ENCODE measurements at regions not wholly inside any gene's neighbourhood (a gene's known extent, or its start where the extent isn't known, plus 50 kb on each side); places are given as distances from the start of the nearest gene placed in this dataset.
A peak's percentile ranks its signal among the peaks of the same experiment; 100 is the strongest.

DNA sequence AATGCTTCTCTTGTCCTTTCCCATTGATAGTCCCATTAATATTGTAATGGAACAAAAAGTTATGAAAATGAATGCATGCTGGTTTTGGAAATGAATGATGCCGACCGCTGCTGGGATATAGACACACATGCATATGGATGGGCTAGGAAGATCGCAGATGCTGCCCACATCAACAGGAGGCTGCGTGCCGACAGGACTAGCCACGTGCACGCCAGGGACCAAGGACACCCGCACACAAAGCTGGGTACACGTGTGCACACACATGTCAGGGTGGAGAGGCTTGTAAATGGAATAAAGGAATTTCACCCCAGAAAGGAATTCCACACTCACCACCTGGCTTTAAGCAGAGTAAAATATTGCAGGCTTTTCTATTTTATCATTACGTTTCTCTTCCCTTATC lies 153.8 kb upstream of the VASH1 start:
- no peak for DNase-seq

GRCh38 chr14:76612654-76613053 lies 148.6 kb upstream of the VASH1 start:
- no peak for DNase-seq

DNA sequence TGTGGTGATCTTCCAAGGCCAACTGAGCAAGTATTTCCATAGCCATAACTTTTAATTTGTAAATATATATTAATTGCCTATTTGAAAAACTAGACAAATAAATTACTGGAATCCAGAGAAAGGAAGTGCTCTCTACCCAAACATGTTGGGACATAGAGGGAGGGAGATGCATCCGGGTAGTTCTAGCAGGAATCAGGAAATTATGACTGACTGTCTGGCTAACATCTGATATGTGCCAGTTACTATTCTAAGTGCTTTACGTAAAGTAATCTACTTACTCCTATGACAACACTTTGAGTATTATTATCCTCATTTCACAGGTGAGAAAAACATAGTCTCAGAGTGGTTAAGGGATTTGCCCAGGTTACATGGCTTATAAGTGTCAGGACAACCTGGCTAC lies 147.7 kb upstream of the VASH1 start:
- no peak for DNase-seq

- no peak for DNase-seq
These were observed 145.9 kb upstream of the VASH1 start for GRCh38 chr14:76615331-76615730.

- DNase-seq, result no peak
These were observed 143.8 kb upstream of the VASH1 start for GRCh38 chr14:76617440-76617839.

DNA sequence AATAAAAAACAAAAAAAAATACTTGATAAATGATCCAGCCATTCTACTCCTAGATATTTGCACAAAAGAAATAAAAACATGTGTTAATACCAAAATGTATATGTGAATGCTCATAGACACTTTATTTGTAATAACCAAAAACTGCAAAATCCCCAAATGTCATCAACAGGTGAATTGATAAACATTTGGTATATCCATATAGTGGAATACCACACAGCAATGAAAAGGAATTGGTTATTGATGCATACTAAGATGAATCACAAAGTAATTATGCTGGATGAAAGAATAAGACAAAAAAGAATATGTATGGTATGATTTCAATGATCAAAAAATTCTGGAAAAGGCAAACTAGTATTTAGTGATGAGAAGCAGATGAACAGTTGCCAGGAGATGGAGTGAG lies 124.7 kb upstream of the VASH1 start:
- DNase-seq, result no peak

DNA sequence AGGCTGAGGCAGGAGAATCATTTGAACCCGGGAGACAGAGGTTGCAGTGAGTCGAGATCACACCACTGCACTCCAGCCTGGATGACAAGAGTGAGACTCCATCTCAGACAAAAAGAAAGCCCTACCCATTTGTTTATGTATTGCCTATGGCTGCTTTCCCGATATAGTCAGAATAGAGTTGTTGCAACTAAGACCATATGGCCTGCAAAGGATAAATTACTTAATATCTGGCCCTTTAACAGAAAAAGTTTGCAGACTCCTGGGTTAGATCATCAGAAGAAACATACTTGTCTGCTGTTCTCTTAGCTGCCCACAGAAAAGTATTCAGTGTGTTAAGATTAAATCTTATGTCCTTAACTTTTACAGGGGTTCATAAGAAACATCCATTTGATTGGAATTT lies 122.4 kb upstream of the VASH1 start:
- no peak for DNase-seq

DNA sequence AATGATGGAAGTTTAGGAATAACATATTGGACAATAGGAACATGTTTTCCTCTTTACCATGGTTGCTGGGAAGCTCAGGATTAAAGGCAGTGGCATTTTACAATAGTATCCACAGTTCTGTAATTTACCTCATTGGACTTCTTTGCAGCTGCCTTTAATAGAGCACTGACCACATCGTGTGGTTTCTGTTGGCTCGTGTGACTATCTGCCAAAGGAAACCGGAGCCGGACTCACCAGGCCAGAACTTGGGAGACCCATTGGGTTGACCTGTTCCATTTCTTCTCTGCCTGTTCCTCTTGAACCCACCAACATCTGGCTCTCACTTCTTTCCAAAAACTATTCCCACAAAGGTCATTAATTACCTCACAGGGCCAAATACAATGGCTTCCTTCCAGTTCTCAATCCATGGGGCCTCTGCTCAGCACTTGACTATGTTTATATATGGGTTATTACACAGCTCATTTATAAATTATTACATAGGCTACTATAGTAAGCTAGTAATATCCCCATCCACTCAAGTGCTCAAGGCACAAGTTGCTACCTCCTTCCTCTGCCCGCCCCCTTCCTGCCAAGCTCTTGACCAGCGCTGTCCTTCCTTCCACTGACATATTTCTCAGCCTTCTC lies 121.5 kb upstream of the VASH1 start:
- no peak for DNase-seq

DNA sequence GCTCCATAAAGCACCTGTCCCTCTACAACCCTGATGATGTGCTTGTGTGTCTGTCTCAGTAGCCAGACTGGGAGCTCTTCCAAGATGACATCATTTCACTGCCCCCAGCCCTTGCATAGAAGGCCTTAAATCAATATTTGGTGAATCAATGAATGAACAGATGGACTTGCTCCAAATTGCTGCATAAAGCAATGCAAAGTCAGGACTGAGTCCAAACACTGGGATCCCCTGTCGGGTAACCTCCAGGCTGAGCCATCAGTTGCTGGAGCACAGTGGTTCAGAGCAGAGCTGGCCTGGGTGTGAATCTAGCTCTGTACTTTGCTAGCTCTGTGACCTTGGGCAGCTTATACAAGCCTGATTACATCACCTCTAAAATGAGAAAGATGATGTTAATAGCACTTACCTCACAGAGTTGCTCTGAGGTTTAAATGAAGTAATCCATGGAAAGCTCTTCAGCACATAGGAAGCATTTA lies 120.3 kb upstream of the VASH1 start:
- peak; percentile 28 for DNase-seq

GRCh38 chr14:76641541-76641940 lies 119.7 kb upstream of the VASH1 start:
- DNase-seq, result no peak

GRCh38 chr14:76643887-76644286 lies 117.4 kb upstream of the VASH1 start:
- no peak for DNase-seq

DNA sequence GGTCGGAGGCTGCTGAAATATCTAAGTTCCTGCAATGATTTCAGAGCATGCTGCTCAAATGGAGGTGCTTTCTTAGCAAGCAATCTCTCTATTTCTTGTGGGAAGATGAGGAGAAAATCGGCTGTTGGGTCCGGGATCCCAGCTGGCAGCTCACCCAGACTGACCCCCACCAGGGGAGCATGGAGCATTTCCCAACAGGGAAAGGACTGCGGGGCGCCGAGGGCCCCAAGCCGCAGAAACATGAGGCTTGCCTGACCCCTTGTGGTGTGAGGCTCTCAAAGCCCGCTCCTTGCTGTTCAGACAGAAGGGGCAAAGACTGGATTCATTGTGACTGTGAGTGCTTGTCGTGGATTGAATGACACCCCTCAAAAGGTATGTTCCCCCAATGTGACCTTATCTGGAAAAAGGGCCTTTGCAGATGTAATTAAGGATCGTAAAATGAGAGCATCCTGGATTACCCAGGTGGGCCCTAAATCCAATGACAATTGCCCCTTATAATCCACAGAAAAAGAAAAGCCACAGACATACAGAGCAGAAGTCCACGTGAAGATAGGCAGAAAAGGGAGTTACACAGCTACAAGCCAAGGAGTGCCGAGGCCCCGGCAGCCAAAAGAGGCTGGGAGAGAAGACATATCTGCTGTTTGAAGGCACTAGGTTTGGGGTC lies 116.3 kb upstream of the VASH1 start:
- DNase-seq, result peak; percentile 49

- peak; percentile 37 for DNase-seq
These were observed 113.5 kb upstream of the VASH1 start for GRCh38 chr14:76647697-76648298.

DNA sequence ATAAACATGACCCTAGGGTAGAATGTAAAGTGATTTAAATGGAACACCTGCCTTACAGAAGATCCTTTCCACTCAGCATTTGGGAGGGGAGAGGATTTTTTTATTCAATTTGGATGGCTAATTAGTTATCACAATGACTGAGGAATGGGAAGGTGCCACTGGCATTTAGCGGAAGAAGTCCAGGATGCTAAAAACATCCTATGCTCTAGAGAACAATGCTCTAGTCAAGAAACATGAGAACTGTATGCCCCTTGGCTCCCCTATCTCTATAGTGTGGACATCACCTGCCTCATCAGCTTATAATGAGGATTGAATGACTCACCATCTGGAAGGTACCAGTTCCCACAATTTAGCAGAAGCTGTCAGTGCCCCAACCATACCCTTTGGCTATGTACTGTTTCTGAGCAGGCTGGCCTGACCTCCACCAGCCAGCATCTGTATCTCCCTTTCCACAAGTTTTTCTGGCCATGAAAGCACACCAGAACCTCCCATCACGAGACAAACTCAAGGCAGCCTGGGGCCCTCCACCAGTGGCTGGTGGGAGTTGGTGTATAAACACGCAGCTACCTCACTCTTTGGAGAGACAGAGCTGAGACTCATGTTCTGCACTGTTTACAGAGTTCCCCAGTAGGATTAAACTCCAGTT lies 109.7 kb upstream of the VASH1 start:
- DNase-seq, result no peak

- DNase-seq, result no peak
These were observed 107.2 kb upstream of the VASH1 start for GRCh38 chr14:76653875-76654572.

DNA sequence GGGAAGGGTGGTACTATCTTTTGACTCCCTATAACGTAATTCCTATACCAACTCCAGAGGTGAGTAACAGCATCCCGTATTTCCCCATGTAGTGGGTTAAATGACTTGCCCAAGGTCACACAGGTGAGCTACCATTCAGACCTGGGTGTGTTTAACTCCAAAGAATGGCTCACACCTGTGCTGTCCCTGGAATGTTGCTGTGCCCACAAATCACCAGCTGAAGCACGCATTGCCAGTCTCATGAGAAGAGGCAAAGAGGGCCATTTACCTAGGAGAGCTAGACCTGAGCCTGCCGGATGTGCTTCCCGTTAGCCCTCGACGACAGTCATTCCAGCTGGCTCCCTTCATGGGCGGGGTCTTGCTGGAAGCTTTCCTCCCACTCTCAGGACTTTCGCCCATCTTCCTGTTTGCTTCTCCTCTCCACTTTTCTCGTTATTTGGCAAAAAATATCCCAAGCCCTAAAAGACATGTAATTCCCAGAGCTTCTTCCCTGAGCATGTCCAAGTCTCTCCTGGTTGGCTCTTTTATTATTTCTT lies 106.6 kb upstream of the VASH1 start:
- no peak for DNase-seq

- no peak for DNase-seq
These were observed 105.9 kb upstream of the VASH1 start for GRCh38 chr14:76655331-76655730.

GRCh38 chr14:76656592-76656991 lies 104.7 kb upstream of the VASH1 start:
- no peak for DNase-seq

GRCh38 chr14:76657404-76657803 lies 103.9 kb upstream of the VASH1 start:
- DNase-seq, result no peak

GRCh38 chr14:76657846-76658245 lies 103.4 kb upstream of the VASH1 start:
- DNase-seq, result no peak

DNA sequence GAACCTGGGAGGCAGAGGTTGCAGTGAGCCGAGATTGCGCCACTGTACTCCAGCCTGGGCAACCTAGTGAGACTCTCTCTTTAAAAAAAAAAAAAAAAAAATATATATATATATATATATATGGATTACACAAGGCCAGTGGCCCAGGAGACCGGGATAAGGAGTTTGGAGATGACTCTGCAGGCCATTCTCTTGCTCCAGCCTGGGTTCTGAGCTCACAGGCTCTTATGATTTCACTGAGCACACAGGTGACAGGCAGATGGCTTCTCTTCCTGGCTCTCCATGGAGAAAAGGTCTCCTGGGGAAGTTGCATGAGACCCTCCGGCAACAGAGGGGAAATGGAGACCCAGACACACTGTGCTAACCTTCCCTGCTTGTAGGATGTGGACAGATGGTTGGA lies 98.7 kb upstream of the VASH1 start:
- DNase-seq, result no peak

- DNase-seq, result no peak
These were observed 96.5 kb upstream of the VASH1 start for GRCh38 chr14:76664790-76665189.

DNA sequence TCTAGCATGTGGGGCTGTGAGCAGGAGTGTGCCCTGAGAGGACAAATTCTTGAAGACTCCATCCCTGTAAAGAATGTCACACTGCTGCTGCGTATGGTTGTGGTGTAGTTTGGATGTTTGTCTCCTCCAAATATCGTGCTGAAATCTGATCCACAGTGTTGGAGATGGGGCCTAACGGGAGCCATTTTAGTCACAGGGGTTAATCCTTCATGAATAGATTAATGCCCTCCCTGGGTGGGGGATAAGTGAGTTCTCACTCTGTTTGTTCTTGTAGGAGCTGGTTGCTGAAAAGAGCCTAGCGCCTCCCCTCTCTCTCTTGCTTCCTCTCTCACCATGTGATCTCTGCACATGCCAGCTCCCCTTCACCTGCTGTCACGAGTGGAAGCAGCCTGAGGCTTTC lies 94.5 kb upstream of the VASH1 start:
- DNase-seq, result no peak
